ENCODE measurements at regions not wholly inside any gene's neighbourhood (a gene's known extent, or its start where the extent isn't known, plus 50 kb on each side); places are given as distances from the start of the nearest gene placed in this dataset.

- no peak for TF ChIP-seq CTCF (conservative IDR thresholded peaks at IDR 0.05)
- H3K27ac ChIP-seq = no peak overlapping the region
Observed at GRCh38 chr16:26913851-26914250, 152.9 kb upstream of the C16orf82 start.

DNA sequence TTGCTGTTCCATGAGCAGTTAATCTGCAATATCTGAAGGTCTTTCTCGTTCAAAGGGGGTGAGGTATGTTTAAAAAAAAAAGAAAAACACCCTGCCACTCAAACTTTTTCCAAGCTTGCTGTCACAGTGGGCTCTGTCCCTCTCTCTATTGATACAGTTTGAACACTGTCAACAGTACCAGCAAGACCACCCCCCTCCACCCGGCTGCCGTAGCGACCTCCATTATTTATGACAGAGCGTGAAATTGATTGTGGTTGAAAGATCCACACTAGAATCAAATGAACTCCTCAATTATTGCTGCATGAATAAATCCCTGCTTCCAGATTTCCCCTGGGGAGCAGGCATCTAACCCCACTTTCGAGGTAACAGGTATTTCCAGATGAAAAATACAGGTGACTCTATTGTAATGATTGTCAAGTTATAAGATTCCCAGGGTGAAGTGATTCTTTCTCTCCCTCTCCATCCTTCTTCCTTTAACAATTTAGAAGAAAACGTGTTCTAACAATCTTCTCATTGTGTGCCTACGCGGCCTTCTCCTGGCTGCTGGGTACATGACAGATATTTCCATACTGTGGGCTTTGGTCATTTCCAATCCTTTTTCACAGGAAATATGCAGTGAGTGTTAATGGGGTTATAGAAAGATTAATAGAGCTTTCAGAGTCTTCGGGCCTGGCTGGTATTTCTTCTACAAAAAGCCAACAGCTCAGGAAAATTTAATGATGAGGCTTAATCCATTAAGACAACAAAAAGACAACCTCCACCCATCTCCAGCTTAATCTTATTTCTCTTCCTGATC lies 135.7 kb upstream of the C16orf82 start:
- no peak overlapping the region for H3K27ac ChIP-seq
- TF ChIP-seq CTCF (conservative IDR thresholded peaks at IDR 0.05) = no peak

GRCh38 chr16:26950636-26951035 lies 116.1 kb upstream of the C16orf82 start:
- H3K27ac ChIP-seq = no peak overlapping the region
- TF ChIP-seq CTCF (conservative IDR thresholded peaks at IDR 0.05) = no peak

DNA sequence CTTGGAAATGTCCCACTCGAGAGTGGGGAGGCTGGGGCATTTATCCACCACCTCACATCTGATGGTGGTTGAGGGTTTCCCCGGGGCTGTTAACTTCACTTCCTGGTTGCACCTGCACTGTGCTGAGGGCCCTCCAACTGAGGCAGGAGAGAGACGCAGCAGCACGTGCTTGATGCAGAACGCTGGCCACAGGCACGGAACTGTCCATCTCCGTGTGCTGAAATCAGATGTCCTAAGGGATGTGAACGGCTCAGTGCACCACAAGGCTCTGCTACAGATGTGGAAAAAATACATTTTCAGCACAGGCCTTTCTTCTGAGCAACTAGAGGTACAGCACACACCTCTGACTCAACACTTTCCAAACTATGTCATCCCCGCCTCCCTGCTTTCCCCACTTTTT lies 114.8 kb upstream of the C16orf82 start:
- H3K27ac ChIP-seq = no peak overlapping the region
- TF ChIP-seq CTCF (conservative IDR thresholded peaks at IDR 0.05) = no peak

- no peak overlapping the region for H3K27ac ChIP-seq
- TF ChIP-seq CTCF (conservative IDR thresholded peaks at IDR 0.05) = no peak
Observed at GRCh38 chr16:26952411-26952810, 114.3 kb upstream of the C16orf82 start.

DNA sequence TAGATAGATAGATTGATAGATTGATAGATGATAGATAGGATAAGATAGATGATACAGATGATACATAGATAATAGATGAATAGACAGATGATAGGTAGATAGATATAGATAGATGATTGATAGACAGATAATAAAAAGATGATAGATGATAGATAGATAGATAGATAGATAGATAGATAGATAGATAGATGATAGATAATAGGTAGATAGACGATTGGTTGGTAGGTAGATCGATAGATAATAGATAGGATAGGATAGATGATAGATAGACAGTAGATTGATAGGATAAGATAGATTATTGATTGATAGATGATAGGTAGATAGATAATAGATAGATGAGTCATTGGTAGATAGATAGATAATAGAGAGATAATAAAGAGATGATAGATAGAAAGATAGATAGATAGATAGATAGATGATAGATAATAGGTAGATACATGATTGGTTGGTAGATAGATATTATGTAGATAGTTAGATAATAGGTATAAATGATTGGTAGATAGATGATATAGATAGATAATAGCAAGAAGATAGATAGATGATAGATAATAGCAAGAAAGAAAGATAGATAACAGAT lies 109.4 kb upstream of the C16orf82 start:
- no peak for TF ChIP-seq CTCF (conservative IDR thresholded peaks at IDR 0.05)
- no peak overlapping the region for H3K27ac ChIP-seq

GRCh38 chr16:26959416-26960009 lies 107.2 kb upstream of the C16orf82 start:
- no peak overlapping the region for H3K27ac ChIP-seq
- TF ChIP-seq CTCF (conservative IDR thresholded peaks at IDR 0.05) = no peak

Measured in VCaP (cell line).